PC-3 (cell line): ENCODE measurements at regions not wholly inside any gene's neighbourhood (a gene's known extent, or its start where the extent isn't known, plus 50 kb on each side); places are given as distances from the start of the nearest gene placed in this dataset.

Source experiments
- ATAC-seq: fragments of 200-7000 bp; cut with Tn5 transposase; 2 replicates; pipeline ENCODE4 v1.9.1; 2020; ENCODE audit warnings: mild to moderate bottlenecking, moderate library complexity
- BruUV-seq: library from RNA; stranded (reverse); fragments of 400-500 nt; replicated peaks from 2 replicates; lab custom pipeline; 2021; lab: Mats Ljungman, UMichigan
- CTCF ChIA-PET: fragments of 300-600 bp; sonication (Branson Sonifier 250); formaldehyde crosslinking; loops from one replicate; lab custom pipeline; 2022; ENCODE audit warnings: antibody characterized with exemption; lab: Charles Lee
- POLR2A ChIA-PET: fragments of 300-600 bp; sonication (Branson Sonifier 250); formaldehyde crosslinking; loops from one replicate; lab custom pipeline; 2022; ENCODE audit warnings: antibody characterized with exemption; ENCODE audit not compliant: unreplicated experiment; lab: Charles Lee
- DNase-seq: peaks from one replicate; pipeline ENCODE4 v3.0.0-alpha.2; 2015
- H2AFZ ChIP-seq: fragments of 300-600 bp; sonication (generic); 2 replicates; pipeline ENCODE4 v1.6.0; 2016; ENCODE audit warnings: antibody characterized with exemption, low read length
- H3F3A ChIP-seq: fragments of 300-600 bp; sonication (generic); one replicate; pipeline ENCODE4 v1.6.0; 2017; ENCODE audit warnings: antibody characterized with exemption, low read length, control low read depth, mild to moderate bottlenecking; ENCODE audit not compliant: unreplicated experiment
- H3K27ac ChIP-seq: fragments of 300-600 bp; sonication (generic); 2 replicates; pipeline ENCODE4 v1.5.1; 2016; ENCODE audit warnings: mild to moderate bottlenecking, low read length
- H3K27me3 ChIP-seq: fragments of 300-600 bp; sonication (generic); 2 replicates; pipeline ENCODE4 v1.6.1; 2016; ENCODE audit warnings: low read length, mixed read lengths
- H3K36me3 ChIP-seq: fragments of 300-600 bp; sonication (generic); 2 replicates; pipeline ENCODE4 v1.6.1; 2016; ENCODE audit warnings: low read depth, mixed run types, low read length, mixed read lengths
- H3K4me1 ChIP-seq: fragments of 300-600 bp; sonication (generic); 2 replicates; pipeline ENCODE4 v1.5.1; 2016; ENCODE audit warnings: low read length; ENCODE audit not compliant: insufficient read depth
- H3K4me2 ChIP-seq: fragments of 300-600 bp; sonication (generic); 2 replicates; pipeline ENCODE4 v1.6.0; 2016; ENCODE audit warnings: low read length
- H3K4me3 ChIP-seq: fragments of 300-600 bp; sonication (generic); 2 replicates; pipeline ENCODE4 v1.5.1; 2016; ENCODE audit warnings: mild to moderate bottlenecking, low read length, mixed read lengths
- H3K79me2 ChIP-seq: fragments of 300-600 bp; sonication (generic); 2 replicates; pipeline ENCODE4 v1.6.1; 2017; ENCODE audit warnings: low read length, mixed read lengths
- H3K9ac ChIP-seq: fragments of 300-600 bp; sonication (generic); 2 replicates; pipeline ENCODE4 v1.6.0; 2016; ENCODE audit warnings: mild to moderate bottlenecking, low read length
- H3K9me2 ChIP-seq: fragments of 300-600 bp; sonication (generic); replicated peaks from 2 replicates; pipeline ENCODE4 v1.6.1; 2016; ENCODE audit warnings: mixed run types, low read length, mixed read lengths
- H3K9me3 ChIP-seq: fragments of 300-600 bp; sonication (generic); 2 replicates; pipeline ENCODE4 v1.6.1; 2016; ENCODE audit warnings: low read length, mixed read lengths
- H4K20me1 ChIP-seq: fragments of 300-600 bp; sonication (generic); 2 replicates; pipeline ENCODE4 v1.6.1; 2016; ENCODE audit warnings: low read length, mixed read lengths
- EZH2 ChIP-seq: fragments of 300-600 bp; sonication (generic); IDR thresholded peaks from one replicate; pipeline ENCODE4 v1.6.1; 2017; ENCODE audit warnings: antibody characterized with exemption, mild to moderate bottlenecking, low read length; ENCODE audit not compliant: unreplicated experiment
- EZH2phosphoT487 ChIP-seq: fragments of 300-600 bp; sonication (generic); IDR thresholded peaks from 2 replicates; pipeline ENCODE4 v1.6.1; 2018; ENCODE audit warnings: mild to moderate bottlenecking, antibody characterized with exemption, low read length, borderline replicate concordance
- intact Hi-C: fragments of 100-400 bp; cut with micrococcal nuclease; formaldehyde crosslinking; loops from 2 replicates; pipeline ENCODE4 v1.9.0; 2023
- TF ChIP-seq, protein P1 (sequence below): fragments of 300-600 bp; sonication (generic); conservative IDR thresholded peaks from 2 replicates; pipeline ENCODE4 v1.5.1; 2017; ENCODE audit warnings: antibody characterized with exemption, low read depth, mild to moderate bottlenecking, low read length

DNA sequence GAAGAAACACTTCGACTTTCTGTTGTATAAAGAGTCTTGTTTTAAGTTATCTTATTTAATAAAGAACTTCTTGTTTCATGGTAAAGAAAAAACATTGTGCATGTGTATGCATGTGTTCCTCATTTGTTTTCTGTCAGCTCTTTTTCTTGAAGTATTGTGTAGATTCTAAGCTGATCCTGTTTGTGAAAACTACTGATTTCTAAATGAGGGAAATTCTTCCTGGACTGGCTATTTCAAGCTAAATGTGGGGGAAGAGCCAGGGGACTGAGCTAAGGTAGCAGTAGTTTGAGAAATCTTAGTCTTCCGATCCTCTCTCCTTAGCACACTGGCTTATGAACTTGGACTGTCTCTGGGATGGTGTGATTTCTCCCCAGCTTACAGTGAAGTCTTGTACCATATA is 56.4 kb upstream of the RBMS1 start:
- no peak for ATAC-seq
- Histone ChIP-seq H3K36me3 (no peaks in the 10 kb centered on the region; the same call in 1 of the 2 replicates), H3K27ac (no peak overlapping the region), H3K9me2 (no peaks in the 10 kb centered on the region), H3K4me1 (no peaks in the 10 kb centered on the region), H3K27me3 (no peaks in the 10 kb centered on the region), H4K20me1 (no peaks in the 10 kb centered on the region), H2AFZ (no peak overlapping the region), H3K4me3 (no peak overlapping the region), H3K9me3 (peaks cover 9% of the 10 kb centered on the region), H3K4me2 (no peak overlapping the region), H3F3A (no peaks in the 10 kb centered on the region), H3K79me2 (no peaks in the 10 kb centered on the region), H3K9ac (no peak overlapping the region)
- intact Hi-C loops: no loop called here
- POLR2A ChIA-PET: no interaction called here
- no peak for TF ChIP-seq EZH2
- TF ChIP-seq, protein P1, sequence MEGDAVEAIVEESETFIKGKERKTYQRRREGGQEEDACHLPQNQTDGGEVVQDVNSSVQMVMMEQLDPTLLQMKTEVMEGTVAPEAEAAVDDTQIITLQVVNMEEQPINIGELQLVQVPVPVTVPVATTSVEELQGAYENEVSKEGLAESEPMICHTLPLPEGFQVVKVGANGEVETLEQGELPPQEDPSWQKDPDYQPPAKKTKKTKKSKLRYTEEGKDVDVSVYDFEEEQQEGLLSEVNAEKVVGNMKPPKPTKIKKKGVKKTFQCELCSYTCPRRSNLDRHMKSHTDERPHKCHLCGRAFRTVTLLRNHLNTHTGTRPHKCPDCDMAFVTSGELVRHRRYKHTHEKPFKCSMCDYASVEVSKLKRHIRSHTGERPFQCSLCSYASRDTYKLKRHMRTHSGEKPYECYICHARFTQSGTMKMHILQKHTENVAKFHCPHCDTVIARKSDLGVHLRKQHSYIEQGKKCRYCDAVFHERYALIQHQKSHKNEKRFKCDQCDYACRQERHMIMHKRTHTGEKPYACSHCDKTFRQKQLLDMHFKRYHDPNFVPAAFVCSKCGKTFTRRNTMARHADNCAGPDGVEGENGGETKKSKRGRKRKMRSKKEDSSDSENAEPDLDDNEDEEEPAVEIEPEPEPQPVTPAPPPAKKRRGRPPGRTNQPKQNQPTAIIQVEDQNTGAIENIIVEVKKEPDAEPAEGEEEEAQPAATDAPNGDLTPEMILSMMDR: no peak
- BruUV-seq: no TSS peak
- CTCF ChIA-PET: no interaction called here
- DNase-seq: no peak

DNA sequence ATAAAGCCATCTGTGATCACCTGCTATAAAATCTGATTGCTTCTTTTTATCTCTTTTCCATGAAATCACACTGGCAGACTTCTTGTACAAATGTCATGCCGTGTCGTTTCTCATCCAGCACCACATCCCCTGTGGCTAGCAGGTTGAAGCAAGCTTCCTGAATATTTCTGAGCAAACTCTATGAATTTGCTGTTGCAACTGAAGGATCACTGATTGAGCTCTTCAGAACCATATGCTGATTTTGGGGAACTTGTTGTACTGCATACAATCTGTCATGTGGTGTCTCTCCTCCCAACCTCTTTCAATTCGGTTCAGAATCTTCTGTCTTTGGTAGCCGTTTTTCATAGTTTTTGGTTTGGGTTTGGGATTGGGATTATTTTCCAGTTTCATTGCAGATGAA is 57.7 kb upstream of the RBMS1 start:
- Histone ChIP-seq H3K9me3 (peaks cover 9% of the 10 kb centered on the region), H3K4me2 (no peak overlapping the region), H3K9me2 (no peaks in the 10 kb centered on the region), H3K4me3 (no peak overlapping the region), H3K27ac (no peak overlapping the region), H2AFZ (no peak overlapping the region), H4K20me1 (no peaks in the 10 kb centered on the region), H3K36me3 (no peaks in the 10 kb centered on the region; the same call in 1 of the 2 replicates), H3K4me1 (no peaks in the 10 kb centered on the region), H3F3A (no peaks in the 10 kb centered on the region), H3K79me2 (no peaks in the 10 kb centered on the region), H3K27me3 (no peaks in the 10 kb centered on the region), H3K9ac (no peak overlapping the region)
- ChIA-PET POLR2A (no interaction called here), CTCF (no interaction called here)
- BruUV-seq: no TSS peak
- intact Hi-C loops: no loop called here
- ATAC-seq: no peak
- DNase-seq: no peak
- TF ChIP-seq EZH2 (no peak), EZH2phosphoT487 (no peak)
- TF ChIP-seq, protein P1: no peak

DNA sequence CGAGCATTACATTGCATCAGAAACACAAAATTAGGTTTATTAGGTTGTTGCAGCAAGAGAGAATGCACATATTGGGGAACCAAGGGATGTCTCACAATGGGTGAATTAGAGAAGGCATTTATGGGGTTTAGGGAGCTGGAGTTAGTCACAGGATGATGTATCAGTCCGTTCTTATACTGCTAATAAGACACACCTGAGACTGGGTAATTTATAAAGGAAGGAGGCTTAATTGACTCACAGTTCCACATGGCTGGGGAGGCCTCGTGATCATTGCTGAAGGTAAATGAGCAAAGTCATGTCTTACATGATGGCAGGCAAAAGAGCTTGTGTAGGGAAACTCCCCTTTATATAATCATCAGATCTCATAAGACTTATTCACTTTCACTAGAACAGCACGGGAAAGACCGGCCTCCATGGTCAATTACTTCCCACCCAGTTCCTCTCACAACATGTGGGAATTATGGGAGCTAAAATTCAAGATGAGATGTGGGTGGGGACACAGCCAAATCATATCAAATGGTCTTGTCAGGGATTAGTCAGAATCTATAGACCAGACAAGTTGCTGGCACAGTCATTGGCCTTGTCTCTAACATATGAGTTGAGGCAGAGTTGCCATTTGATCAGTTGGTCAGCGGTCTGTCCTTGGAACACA is 61.9 kb upstream of the RBMS1 start:
- Histone ChIP-seq H3K79me2 (no peaks in the 10 kb centered on the region), H3K9ac (no peak overlapping the region), H3K9me3 (no peaks in the 10 kb centered on the region), H3K9me2 (no peaks in the 10 kb centered on the region), H2AFZ (no peak overlapping the region), H4K20me1 (no peaks in the 10 kb centered on the region), H3K36me3 (no peaks in the 10 kb centered on the region), H3K4me1 (no peaks in the 10 kb centered on the region), H3K4me2 (no peak overlapping the region), H3F3A (no peaks in the 10 kb centered on the region), H3K4me3 (no peak overlapping the region), H3K27ac (no peak overlapping the region), H3K27me3 (no peaks in the 10 kb centered on the region)
- intact Hi-C loops: no loop called here
- TF ChIP-seq EZH2phosphoT487 (no peak), EZH2 (no peak)
- TF ChIP-seq, protein P1: no peak
- no TSS peak for BruUV-seq
- ChIA-PET POLR2A (no interaction called here), CTCF (interaction anchor here (0.5 kb wide), 1 partner anchor 122 kb away, joined by 4 read pairs; no protein-coding TSS in a partner anchor)
- no peak for ATAC-seq
- no peak for DNase-seq
